NCI-H2196 (cell line): ENCODE measurements at regions not wholly inside any gene's neighbourhood (a gene's known extent, or its start where the extent isn't known, plus 50 kb on each side); places are given as distances from the start of the nearest gene placed in this dataset.

Experiments
- DNase-seq: peaks from one replicate; lab custom pipeline; 2025; ENCODE audit not compliant: unreplicated experiment; lab: John Stamatoyannopoulos, UW

GRCh38 chr16:64184156-64184555 is 937.7 kb downstream of the CDH11 start:
- DNase-seq, result no peak

DNA sequence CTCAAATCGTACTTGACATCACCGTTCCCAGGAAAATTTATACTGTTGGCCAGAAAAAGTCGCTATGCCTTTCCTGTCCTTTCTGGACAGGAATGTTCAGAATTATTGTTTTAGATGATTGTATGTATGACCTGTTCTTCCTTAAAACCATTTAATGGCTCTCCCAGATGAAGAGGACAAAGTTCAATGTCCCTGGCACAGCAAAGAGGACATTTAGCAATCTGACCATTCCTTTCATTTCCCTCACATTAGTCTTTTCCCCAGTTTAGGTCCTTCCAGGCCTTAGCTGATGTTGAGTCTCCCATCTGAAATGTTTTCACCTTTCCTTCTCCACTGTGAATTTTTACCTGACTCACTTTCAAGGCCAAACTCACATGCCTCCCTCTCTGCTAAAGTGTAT is 938.9 kb downstream of the CDH11 start:
- DNase-seq, result no peak

DNA sequence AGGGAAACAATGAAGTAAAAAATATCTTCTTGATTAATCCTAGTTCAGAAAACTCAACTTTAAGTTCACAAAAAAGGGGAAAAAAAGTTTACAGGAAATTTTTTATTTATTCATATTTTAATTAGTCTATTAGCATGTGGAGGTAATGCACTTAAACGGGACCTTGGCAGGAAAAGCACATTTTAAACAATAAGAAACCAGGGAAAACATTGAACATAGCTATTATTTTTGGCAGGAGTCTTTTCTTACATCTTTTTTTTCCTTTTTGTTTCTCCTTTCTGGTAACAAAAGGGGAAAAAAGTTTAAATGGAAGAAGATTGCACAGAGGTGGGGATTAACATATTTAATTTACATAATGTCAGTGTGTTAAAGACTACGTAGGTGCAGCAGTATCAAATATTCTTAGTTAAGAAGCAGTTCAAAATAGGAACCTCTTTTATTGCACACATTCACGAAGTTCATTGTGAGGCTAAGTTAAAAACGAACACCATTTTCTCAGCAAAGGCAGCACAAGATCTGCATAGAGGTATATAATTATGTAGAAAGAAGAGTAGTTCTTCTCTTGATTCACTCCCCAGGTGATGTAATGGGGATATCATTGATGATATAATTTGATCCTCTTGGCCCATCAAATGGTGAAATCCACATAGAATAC is 940.5 kb downstream of the CDH11 start:
- no peak for DNase-seq

DNA sequence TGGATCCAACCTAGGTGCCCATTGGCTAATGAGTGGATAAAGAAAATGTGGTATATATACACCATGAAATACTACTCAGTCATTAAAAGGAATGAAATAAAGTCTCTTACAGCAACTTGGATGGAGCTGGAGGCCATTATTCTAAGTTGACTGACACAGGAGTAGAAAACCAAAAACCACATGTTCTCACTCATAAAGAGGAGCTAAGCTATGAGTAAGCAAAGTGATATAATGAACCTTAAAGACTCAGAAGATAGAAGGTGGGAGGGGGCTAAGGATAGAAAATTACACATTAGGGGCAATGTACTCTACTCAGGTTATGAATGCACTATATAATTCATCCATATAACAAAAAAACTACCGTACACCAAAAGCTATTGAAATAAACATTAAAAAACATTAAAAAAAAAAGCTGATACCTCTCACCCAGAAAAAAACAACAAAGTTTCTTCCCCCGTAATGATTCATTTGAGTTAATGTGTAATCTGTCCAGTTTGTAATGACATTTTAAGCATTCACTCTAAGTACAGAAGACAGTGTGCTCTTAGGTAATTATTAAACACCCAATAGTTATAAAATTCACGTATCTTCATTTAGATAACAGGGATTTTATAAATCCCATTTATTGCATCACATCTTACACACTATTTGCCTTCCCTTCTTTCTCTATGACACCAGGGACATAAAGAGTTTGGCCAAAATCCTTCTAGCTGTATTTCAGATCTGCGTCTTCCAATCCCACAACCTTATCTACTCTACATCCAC is 941.5 kb downstream of the CDH11 start:
- DNase-seq, result no peak

GRCh38 chr16:64174327-64174726 is 947.5 kb downstream of the CDH11 start:
- DNase-seq, result no peak

- DNase-seq, result no peak
Observed at GRCh38 chr16:64172652-64173051, 949.2 kb downstream of the CDH11 start.

DNA sequence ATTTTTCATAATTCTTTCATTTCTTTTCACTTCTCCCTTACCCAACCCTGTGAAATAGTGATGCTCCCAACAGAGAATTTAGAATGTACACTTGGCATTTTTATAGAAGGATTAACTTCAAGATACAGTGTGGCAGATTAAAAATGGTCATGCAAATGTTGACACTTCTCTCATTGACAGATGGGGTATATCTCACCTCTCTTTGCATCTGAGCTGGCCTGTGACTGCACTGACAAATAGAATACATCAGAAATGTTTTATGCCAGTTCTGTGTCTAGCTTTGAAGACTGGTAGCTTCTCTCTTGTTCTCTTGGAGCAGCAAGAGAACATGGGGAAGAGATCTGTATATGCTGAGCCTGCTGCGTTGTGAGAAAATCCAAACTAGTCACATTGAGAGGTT is 949.6 kb downstream of the CDH11 start:
- no peak for DNase-seq

- no peak for DNase-seq
Observed at GRCh38 chr16:64171632-64172031, 950.2 kb downstream of the CDH11 start.

DNA sequence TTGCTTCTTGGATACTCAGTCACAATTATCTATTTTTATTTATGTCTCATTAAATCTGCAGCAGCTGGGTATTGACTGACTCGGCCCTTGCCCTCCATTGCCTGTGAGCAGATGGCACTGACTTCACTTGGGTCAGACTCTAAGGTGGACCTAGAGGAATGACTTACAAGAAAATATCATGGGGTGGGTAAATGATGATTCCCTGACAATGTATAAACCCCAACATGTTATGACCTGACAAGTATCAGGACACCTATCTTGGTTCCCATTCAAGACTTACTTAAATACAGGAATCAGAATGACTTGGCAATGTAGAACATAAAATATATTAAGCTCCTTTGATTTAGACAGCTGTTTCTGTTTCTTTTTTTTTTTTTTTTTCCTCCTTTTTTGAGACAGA is 953.5 kb downstream of the CDH11 start:
- no peak for DNase-seq

GRCh38 chr16:64167936-64168335 is 953.9 kb downstream of the CDH11 start:
- DNase-seq, result no peak

GRCh38 chr16:64165368-64165767 is 956.5 kb downstream of the CDH11 start:
- no peak for DNase-seq

DNA sequence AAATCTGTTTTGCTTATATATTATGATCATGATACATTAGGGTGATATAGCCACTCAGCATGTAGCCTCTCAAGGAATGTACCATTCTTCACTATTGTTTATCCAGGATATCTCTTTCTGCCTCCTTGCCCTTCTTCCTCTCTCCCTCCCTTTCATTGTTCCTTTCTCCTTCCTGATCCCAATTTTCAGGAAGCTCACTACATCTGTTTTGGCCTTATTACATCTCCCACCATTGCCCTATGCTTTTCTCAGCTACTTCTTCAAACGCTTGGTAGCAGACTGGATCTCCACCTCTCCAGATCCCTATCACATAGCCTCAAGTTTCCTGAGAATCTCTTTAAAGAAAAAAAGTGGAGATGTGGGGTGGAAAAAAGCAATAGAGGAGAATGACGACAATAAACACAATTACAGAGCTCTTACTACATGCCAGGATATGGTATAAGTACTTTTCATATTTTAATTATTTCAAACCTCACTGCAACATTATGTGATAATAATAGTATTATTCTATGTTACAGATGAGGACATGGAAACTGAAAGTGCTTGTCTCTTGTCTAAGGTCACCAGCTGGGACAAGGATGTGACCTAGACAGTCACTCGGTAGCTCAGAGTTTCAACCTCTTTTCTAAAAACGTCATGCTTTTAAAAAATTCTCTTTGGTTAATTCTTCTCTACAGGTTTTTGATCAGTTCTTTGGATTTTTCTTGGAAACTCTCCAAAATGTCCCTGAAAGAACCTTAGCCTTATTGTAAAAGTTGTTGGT is 959.1 kb downstream of the CDH11 start:
- no peak for DNase-seq

GRCh38 chr16:64159976-64160375 is 961.9 kb downstream of the CDH11 start:
- DNase-seq, result no peak

DNA sequence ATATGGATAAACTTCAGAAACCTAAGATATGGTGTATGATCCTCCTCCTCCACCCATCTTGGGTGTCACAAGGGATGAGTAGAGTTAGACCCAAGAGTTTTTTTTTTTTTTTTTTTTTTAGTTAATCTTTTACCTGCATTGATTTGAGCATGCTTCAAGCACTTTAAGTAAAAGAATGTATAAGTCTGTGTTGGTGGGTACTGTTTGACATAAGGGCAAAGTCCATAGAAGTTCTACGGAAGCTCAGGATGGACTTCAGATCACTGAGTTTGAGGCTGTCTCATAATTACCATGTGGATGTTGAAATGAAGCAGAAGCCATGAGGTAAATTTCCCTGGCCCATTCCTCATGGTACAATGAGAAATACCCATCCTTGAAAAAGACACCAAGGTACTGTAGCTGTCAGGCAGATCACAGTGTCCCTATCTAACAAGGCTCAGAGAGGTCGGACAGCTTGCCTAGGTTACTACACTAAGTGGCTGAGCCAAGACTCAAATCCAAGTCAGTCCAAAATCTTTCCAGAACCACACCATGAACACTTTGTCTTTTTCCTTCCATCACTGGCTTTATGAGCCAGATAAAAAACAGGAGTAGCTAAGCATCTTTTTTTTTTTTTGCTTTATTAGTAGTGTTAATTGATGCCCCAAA is 962.8 kb downstream of the CDH11 start:
- no peak for DNase-seq

- no peak for DNase-seq
Observed at GRCh38 chr16:64153718-64154117, 968.1 kb downstream of the CDH11 start.

- no peak for DNase-seq
Observed at GRCh38 chr16:64151990-64152767, 969.7 kb downstream of the CDH11 start.

- no peak for DNase-seq
Observed at GRCh38 chr16:64150193-64150592, 971.7 kb downstream of the CDH11 start.

DNA sequence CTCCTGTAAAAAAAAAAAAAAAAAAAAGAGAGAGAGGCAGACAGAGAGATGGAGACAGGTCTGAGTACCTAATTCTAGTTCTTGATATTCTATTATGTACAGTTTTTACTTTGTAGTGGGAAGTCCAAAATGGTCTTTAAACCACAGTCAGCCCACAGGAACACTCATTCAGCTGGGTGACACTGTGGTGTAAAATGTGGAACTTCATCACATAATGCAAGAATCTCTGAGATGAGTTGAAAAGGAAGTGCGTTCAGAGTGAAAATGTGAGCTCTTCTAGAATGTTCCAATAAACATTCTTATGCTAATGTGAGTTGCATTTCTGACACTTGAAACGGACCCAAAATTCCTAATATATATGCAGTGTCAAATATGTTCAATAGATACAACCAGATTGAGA is 972.1 kb downstream of the CDH11 start:
- DNase-seq, result no peak

DNA sequence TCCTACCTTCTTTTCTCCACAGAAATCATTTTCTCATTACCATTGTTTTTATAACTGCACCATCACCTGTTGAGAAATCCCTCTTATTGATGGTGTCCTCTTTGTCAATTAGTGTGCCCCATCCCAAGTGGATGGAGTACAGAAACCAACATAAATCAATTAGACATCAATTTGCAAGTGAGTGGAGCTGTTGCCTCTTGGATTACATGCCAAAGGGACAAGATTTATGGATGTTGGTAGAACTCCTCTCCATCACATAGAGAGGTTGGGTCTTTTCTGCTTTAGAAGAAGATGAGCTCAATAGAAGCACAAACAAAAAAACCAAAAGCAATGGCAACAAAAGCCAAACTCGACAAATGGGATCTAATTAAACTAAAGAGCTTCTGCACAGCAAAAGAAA is 973.5 kb downstream of the CDH11 start:
- no peak for DNase-seq

- no peak for DNase-seq
Observed at GRCh38 chr16:64147941-64148340, 973.9 kb downstream of the CDH11 start.

- DNase-seq, result no peak
Observed at GRCh38 chr16:64144617-64145016, 977.2 kb downstream of the CDH11 start.
